Esophagus muscularis mucosa (tissue), 4 donors: ENCODE measurements at regions not wholly inside any gene's neighbourhood (a gene's known extent, or its start where the extent isn't known, plus 50 kb on each side); places are given as distances from the start of the nearest gene placed in this dataset.

Experiments
- CTCF ChIP-seq, 3 experiments: fragments of 200-600 bp in 2 of 3; fragments of 450-650 bp in 1 of 3; sonication (generic) in 2 of 3; IDR thresholded peaks; one replicate each; pipeline ENCODE4 v1.5.1; 2017 to 2019; ENCODE audit warnings: antibody characterized with exemption in 3 of 3, mild to moderate bottlenecking in 2 of 3, moderate library complexity in 1 of 3
- EP300 ChIP-seq: sonication (generic); formaldehyde crosslinking; IDR thresholded peaks from one replicate; pipeline ENCODE4 v1.6.1; 2017; ENCODE audit warnings: antibody characterized with exemption
- POLR2A ChIP-seq: fragments of 450-650 bp; IDR thresholded peaks from one replicate; pipeline ENCODE4 v1.6.1; 2017; ENCODE audit warnings: antibody characterized with exemption, moderate library complexity, mild to moderate bottlenecking, low read depth
- POLR2AphosphoS5 ChIP-seq, 2 donors: sonication (generic); formaldehyde crosslinking; IDR thresholded peaks; one replicate each; pipeline ENCODE4 v1.6.1; 2017; ENCODE audit warnings: antibody characterized with exemption in 2 of 2

GRCh38 chr9:90521811-90522570 lies 120.6 kb downstream of the DIRAS2 start:
- TF ChIP-seq CTCF (IDR thresholded peaks at IDR 0.05) (no peak), POLR2A (no peak), POLR2AphosphoS5 (IDR thresholded peaks at IDR 0.05) (no peak), EP300 (no peak)
